ENCODE measurements at regions not wholly inside any gene's neighbourhood (a gene's known extent, or its start where the extent isn't known, plus 50 kb on each side); places are given as distances from the start of the nearest gene placed in this dataset.
"Not testable (repeated sequence)": the region's sequence is repeated elsewhere in the genome, so short reads cannot be mapped to it uniquely, and the experiment has no call there.

DNA sequence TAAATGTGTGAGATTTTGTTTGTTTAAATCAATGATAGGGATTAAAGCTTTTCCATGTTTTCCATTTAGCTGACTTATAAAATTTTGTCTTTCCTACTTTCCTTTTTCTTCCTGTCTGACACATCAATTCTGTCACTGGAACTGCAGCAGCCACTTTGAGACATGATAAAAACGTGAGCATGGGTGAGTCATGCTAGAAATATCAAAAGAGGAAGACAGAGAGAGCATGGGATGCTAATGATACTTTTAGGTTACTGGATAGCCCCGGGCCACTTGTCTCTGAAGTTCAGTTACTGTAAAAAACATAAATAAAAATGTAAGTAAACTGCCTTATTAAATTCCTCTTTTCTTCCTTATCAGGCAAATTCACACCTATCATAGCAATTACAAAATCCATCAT is 1332.0 kb upstream of the PCDH20 start:
- Histone ChIP-seq H3K9ac (ENCODE audit: low read length) (no peak overlapping the region), H3K27me3 (ENCODE audit: control insufficient read depth, insufficient read depth, low read length) (no peaks in the 10 kb centered on the region), H3K36me3 (ENCODE audit: control insufficient read depth, insufficient read depth, low read length) (no peaks in the 10 kb centered on the region), H3K9me3 (ENCODE audit: control insufficient read depth, insufficient read depth, low read depth, low read length) (no peaks in the 10 kb centered on the region), H3K4me1 (ENCODE audit: control insufficient read depth, insufficient read depth, low read length) (no peaks in the 10 kb centered on the region; the same call in 1 of the 2 replicates), H3K27ac (ENCODE audit: low read depth, low read length) (no peak overlapping the region), H3K4me3 (ENCODE audit: low read depth, low read length) (no peak overlapping the region)

DNA sequence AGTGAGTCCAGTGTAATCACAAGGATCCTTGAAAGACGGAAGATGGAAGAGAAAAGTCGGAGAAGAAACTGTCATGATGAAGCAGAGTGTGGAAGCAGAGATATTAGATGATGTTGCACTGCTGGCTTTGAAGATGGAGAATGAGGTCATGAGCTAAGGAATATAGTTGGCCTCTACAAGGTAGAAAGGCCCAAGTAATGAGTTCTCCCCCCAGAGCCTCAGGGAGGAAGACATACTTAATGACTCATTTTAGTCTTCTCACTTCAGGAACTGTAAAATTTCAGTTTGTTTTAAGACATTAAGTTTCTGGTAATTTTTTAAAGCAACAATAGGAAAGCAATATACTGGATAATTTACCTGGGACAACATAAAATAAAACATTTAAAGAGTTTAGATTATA is 1331.5 kb upstream of the PCDH20 start:
- no peak overlapping the region for H3K27ac ChIP-seq (ENCODE audit: low read depth, low read length)
- H3K9ac ChIP-seq (ENCODE audit: low read length): no peak overlapping the region
- no peak overlapping the region for H3K4me3 ChIP-seq (ENCODE audit: low read depth, low read length)
- no peaks in the 10 kb centered on the region for H3K36me3 ChIP-seq (ENCODE audit: control insufficient read depth, insufficient read depth, low read length)
- no peaks in the 10 kb centered on the region for H3K27me3 ChIP-seq (ENCODE audit: control insufficient read depth, insufficient read depth, low read length)
- H3K4me1 ChIP-seq (ENCODE audit: control insufficient read depth, insufficient read depth, low read length): no peaks in the 10 kb centered on the region; the same call in 1 of the 2 replicates
- no peaks in the 10 kb centered on the region for H3K9me3 ChIP-seq (ENCODE audit: control insufficient read depth, insufficient read depth, low read depth, low read length)

- not testable (repeated sequence) for H3K27me3 ChIP-seq (ENCODE audit: control insufficient read depth, insufficient read depth, low read length); H3K36me3 ChIP-seq (ENCODE audit: control insufficient read depth, insufficient read depth, low read length)
Measured at GRCh38 chr13:62729746-62730145, 1314.1 kb upstream of the PCDH20 start.

DNA sequence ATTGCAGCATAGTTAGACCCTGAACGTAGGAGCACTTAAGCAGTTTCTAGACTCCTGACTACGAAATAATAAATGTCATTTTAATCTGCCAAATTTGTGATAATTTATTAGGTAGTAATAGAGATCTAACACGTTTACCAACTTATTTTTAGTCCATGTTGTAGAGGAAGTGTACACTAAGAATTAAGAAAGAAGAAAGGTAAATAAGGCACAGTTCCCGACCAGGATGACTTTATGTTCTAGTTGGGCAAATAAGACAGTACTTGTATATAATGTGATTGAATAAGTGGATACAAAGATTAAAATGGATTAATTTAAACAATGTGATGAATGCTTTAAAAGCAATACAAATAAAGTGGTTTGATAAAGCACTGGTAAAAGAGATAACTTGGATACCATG is 1306.2 kb upstream of the PCDH20 start:
- Histone ChIP-seq H3K4me1 (ENCODE audit: control insufficient read depth, insufficient read depth, low read length) (no peaks in the 10 kb centered on the region), H3K27ac (ENCODE audit: low read depth, low read length) (no peak overlapping the region), H3K9me3 (ENCODE audit: control insufficient read depth, insufficient read depth, low read depth, low read length) (0 out of 2 replicates have a peak, but pooled peaks cover under 1% of the 10 kb centered on the region), H3K27me3 (ENCODE audit: control insufficient read depth, insufficient read depth, low read length) (no peaks in the 10 kb centered on the region), H3K4me3 (ENCODE audit: low read depth, low read length) (no peak overlapping the region), H3K36me3 (ENCODE audit: control insufficient read depth, insufficient read depth, low read length) (no peaks in the 10 kb centered on the region), H3K9ac (ENCODE audit: low read length) (no peak overlapping the region)

More at GRCh38 chr13:62729746-62730145, 1314.1 kb upstream of the PCDH20 start:
- not testable (repeated sequence) for H3K9ac ChIP-seq (ENCODE audit: low read length); H3K9me3 ChIP-seq (ENCODE audit: control insufficient read depth, insufficient read depth, low read depth, low read length); H3K4me1 ChIP-seq (ENCODE audit: control insufficient read depth, insufficient read depth, low read length); H3K4me3 ChIP-seq (ENCODE audit: low read depth, low read length); H3K27ac ChIP-seq (ENCODE audit: low read depth, low read length)

DNA sequence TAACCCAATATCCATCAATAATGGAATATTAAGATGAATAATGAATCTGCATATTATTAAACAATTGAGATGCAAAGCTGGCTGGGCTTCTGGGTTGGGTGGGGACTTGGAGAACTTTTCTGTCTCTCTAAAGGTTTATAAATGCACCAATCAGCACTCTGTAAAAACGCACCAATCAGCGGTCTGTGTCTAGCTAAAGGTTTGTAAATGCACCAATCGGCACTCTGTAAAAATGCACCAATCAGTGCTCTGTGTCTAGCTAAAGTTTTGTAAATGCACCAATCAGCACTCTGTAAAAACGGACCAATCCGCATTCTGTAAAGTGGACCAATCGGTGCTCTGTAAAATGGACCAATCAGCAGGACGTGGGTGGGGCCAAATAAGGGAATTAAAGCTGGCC is 1296.3 kb upstream of the PCDH20 start:
- H3K4me1 ChIP-seq (ENCODE audit: control insufficient read depth, insufficient read depth, low read length); H3K9ac ChIP-seq (ENCODE audit: low read length); H3K9me3 ChIP-seq (ENCODE audit: control insufficient read depth, insufficient read depth, low read depth, low read length); H3K27ac ChIP-seq (ENCODE audit: low read depth, low read length); H3K4me3 ChIP-seq (ENCODE audit: low read depth, low read length); H3K36me3 ChIP-seq (ENCODE audit: control insufficient read depth, insufficient read depth, low read length); H3K27me3 ChIP-seq (ENCODE audit: control insufficient read depth, insufficient read depth, low read length): not testable (repeated sequence)

DNA sequence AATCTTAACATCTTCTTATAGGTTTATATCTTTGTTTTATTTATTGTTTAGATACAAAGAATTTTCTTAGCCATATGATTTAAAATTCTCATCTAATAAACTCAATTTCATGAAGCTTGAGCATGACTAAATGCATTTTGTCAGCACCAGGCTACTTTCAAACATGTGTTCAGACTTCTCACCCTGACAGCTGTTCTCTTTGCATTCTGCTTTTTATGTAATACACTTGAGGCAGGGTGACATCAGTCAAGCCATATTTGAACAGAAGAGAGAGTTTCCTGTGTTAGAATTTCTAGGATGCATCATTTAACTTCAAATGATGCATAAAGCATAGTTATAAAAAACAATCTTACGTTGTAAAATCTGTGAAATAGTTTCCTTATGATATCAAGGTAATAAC is 1295.1 kb upstream of the PCDH20 start:
- Histone ChIP-seq H3K27me3 (ENCODE audit: control insufficient read depth, insufficient read depth, low read length) (no peaks in the 10 kb centered on the region), H3K36me3 (ENCODE audit: control insufficient read depth, insufficient read depth, low read length) (no peaks in the 10 kb centered on the region), H3K9me3 (ENCODE audit: control insufficient read depth, insufficient read depth, low read depth, low read length) (peaks cover 5% of the 10 kb centered on the region; the same call in 1 of the 2 replicates), H3K4me3 (ENCODE audit: low read depth, low read length) (no peak overlapping the region), H3K9ac (ENCODE audit: low read length) (no peak overlapping the region), H3K27ac (ENCODE audit: low read depth, low read length) (no peak overlapping the region), H3K4me1 (ENCODE audit: control insufficient read depth, insufficient read depth, low read length) (no peaks in the 10 kb centered on the region)

GRCh38 chr13:62706048-62706447 is 1290.4 kb upstream of the PCDH20 start:
- Histone ChIP-seq H3K36me3 (ENCODE audit: control insufficient read depth, insufficient read depth, low read length) (no peaks in the 10 kb centered on the region), H3K9ac (ENCODE audit: low read length) (no peak overlapping the region), H3K27ac (ENCODE audit: low read depth, low read length) (no peak overlapping the region), H3K4me1 (ENCODE audit: control insufficient read depth, insufficient read depth, low read length) (no peaks in the 10 kb centered on the region), H3K4me3 (ENCODE audit: low read depth, low read length) (no peak overlapping the region), H3K9me3 (ENCODE audit: control insufficient read depth, insufficient read depth, low read depth, low read length) (no peaks in the 10 kb centered on the region), H3K27me3 (ENCODE audit: control insufficient read depth, insufficient read depth, low read length) (no peaks in the 10 kb centered on the region)

DNA sequence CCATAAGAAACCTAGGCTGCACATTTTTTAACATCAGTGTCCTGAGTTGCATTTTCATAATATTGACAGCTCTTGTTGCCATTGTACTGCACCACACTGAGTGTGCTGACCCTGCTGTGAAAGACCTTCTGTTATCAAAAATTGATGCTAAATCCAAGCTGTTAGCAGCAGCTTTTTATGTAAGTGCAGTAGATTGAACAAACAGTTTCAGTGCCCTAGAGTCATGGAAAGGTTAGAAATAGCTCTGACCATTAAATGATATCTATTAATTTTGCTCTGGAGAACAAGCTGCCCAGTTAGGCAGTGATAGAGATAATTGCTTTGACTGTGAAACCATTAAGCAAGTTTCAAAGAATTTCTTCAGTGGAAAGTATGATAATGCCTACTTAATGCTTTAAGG is 1289.2 kb upstream of the PCDH20 start:
- Histone ChIP-seq H3K4me3 (ENCODE audit: low read depth, low read length) (no peak overlapping the region), H3K9me3 (ENCODE audit: control insufficient read depth, insufficient read depth, low read depth, low read length) (no peaks in the 10 kb centered on the region), H3K36me3 (ENCODE audit: control insufficient read depth, insufficient read depth, low read length) (no peaks in the 10 kb centered on the region)

DNA sequence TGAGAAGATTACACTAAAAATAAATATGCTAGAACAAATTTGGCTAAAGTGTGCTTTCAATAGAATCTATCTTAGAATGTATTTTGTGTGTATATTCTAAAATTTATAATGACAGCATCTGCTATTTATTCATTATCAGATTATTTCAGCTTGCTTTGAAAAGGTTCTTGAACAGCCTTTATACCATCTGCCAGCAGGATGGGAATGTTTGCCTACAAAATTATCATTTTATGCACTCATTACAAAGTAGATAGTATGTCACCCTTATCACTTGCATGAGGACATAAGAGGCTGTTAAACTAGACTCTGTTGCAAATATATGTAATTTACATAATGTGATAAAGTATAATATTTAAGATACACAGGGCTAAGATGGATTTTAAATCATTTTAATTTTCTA is 1286.9 kb upstream of the PCDH20 start:
- Histone ChIP-seq H3K9ac (ENCODE audit: low read length) (no peak overlapping the region), H3K27me3 (ENCODE audit: control insufficient read depth, insufficient read depth, low read length) (no peaks in the 10 kb centered on the region), H3K27ac (ENCODE audit: low read depth, low read length) (no peak overlapping the region), H3K36me3 (ENCODE audit: control insufficient read depth, insufficient read depth, low read length) (no peaks in the 10 kb centered on the region), H3K4me1 (ENCODE audit: control insufficient read depth, insufficient read depth, low read length) (no peaks in the 10 kb centered on the region), H3K9me3 (ENCODE audit: control insufficient read depth, insufficient read depth, low read depth, low read length) (no peaks in the 10 kb centered on the region), H3K4me3 (ENCODE audit: low read depth, low read length) (no peak overlapping the region)

More for the DNA sequence above, 1289.2 kb upstream of the PCDH20 start:
- no peak overlapping the region for H3K27ac ChIP-seq (ENCODE audit: low read depth, low read length)
- H3K9ac ChIP-seq (ENCODE audit: low read length): no peak overlapping the region
- H3K4me1 ChIP-seq (ENCODE audit: control insufficient read depth, insufficient read depth, low read length): no peaks in the 10 kb centered on the region
- no peaks in the 10 kb centered on the region for H3K27me3 ChIP-seq (ENCODE audit: control insufficient read depth, insufficient read depth, low read length)

- H3K9me3 ChIP-seq (ENCODE audit: control insufficient read depth, insufficient read depth, low read depth, low read length): no peaks in the 10 kb centered on the region
- no peak overlapping the region for H3K9ac ChIP-seq (ENCODE audit: low read length)
- H3K36me3 ChIP-seq (ENCODE audit: control insufficient read depth, insufficient read depth, low read length): no peaks in the 10 kb centered on the region
- no peak overlapping the region for H3K27ac ChIP-seq (ENCODE audit: low read depth, low read length)
- no peaks in the 10 kb centered on the region for H3K27me3 ChIP-seq (ENCODE audit: control insufficient read depth, insufficient read depth, low read length)
- H3K4me1 ChIP-seq (ENCODE audit: control insufficient read depth, insufficient read depth, low read length): no peaks in the 10 kb centered on the region
- no peak overlapping the region for H3K4me3 ChIP-seq (ENCODE audit: low read depth, low read length)
Measured at GRCh38 chr13:62697701-62698100, 1282.1 kb upstream of the PCDH20 start.

DNA sequence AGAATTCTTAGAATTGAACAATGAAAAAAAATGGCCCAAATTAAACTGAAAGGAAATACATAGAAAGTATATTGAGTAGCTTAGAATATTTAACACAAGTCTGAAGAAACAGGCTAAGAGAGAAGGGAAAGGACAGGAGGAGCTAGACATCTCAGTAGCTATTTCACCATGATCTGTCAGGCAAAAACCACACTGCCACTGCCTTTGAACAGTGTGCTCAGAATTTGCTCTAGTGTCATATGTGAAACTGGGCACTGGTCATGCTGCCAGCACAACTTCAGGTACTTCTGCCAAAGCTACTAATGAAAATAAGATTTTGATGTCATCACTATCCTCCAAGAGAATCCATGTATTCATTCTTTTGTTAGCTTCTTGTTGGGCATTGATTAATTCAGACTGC is 1280.8 kb upstream of the PCDH20 start:
- no peaks in the 10 kb centered on the region for H3K4me1 ChIP-seq (ENCODE audit: control insufficient read depth, insufficient read depth, low read length)
- no peaks in the 10 kb centered on the region for H3K27me3 ChIP-seq (ENCODE audit: control insufficient read depth, insufficient read depth, low read length)
- no peaks in the 10 kb centered on the region for H3K9me3 ChIP-seq (ENCODE audit: control insufficient read depth, insufficient read depth, low read depth, low read length)
- H3K4me3 ChIP-seq (ENCODE audit: low read depth, low read length): no peak overlapping the region
- no peak overlapping the region for H3K9ac ChIP-seq (ENCODE audit: low read length)
- H3K36me3 ChIP-seq (ENCODE audit: control insufficient read depth, insufficient read depth, low read length): no peaks in the 10 kb centered on the region
- no peak overlapping the region for H3K27ac ChIP-seq (ENCODE audit: low read depth, low read length)

DNA sequence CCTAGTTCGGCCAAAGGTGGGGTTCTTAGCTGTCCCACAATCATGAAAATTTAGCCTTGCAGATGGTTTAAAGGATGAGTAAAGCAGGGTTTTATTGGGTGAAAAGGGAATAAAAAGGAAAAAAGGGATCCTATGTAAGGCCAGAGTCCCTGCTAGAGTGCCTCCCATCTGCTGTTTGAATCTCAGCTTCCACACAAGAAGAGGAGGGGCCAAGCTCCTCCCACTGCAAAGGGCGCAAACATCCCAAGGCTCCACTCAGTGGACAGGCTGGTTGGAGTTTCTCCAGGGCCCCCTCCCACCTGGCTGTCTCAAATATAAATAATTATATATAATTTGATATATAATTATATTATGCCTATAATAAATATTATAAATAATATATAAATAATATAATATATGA is 1272.1 kb upstream of the PCDH20 start:
- Histone ChIP-seq H3K4me3 (ENCODE audit: low read depth, low read length) (no peak overlapping the region), H3K36me3 (ENCODE audit: control insufficient read depth, insufficient read depth, low read length) (no peaks in the 10 kb centered on the region), H3K27me3 (ENCODE audit: control insufficient read depth, insufficient read depth, low read length) (no peaks in the 10 kb centered on the region), H3K4me1 (ENCODE audit: control insufficient read depth, insufficient read depth, low read length) (peaks cover 15% of the 10 kb centered on the region; the same call in 1 of the 2 replicates), H3K9ac (ENCODE audit: low read length) (no peak overlapping the region), H3K9me3 (ENCODE audit: control insufficient read depth, insufficient read depth, low read depth, low read length) (no peaks in the 10 kb centered on the region), H3K27ac (ENCODE audit: low read depth, low read length) (no peak overlapping the region)
